HepG2 (cell line): ENCODE measurements at regions not wholly inside any gene's neighbourhood (a gene's known extent, or its start where the extent isn't known, plus 50 kb on each side); places are given as distances from the start of the nearest gene placed in this dataset.

Experiments used
- ATAC-seq: fragments of 200-7000 bp; cut with Tn5 transposase; 3 replicates; pipeline ENCODE4 v1.9.1; 2020; ENCODE audit warnings: mild to moderate bottlenecking, moderate library complexity
- BruUV-seq: library from RNA; stranded (reverse); fragments of 400-500 nt; replicated peaks from 2 replicates; lab custom pipeline; 2021; lab: Mats Ljungman, UMichigan
- CTCF ChIA-PET: fragments of 300-600 bp; formaldehyde crosslinking; extraction: SDS; loops from one replicate; lab custom pipeline; 2021; ENCODE audit warnings: low total read pairs, inconsistent platforms, low intra/inter-chr PET ratio; lab: Yijun Ruan, JAX
- POLR2A ChIA-PET: fragments of 350-600 bp; sonication (Branson Sonifier 250); formaldehyde crosslinking; loops from one replicate; lab custom pipeline; 2020; ENCODE audit warnings: antibody characterized with exemption, inconsistent platforms; lab: Yijun Ruan, JAX
- DNase-seq: peaks from one replicate; pipeline ENCODE4 v3.0.0-alpha.2; 2015; ENCODE audit warnings: low spot score
- FAIRE-seq: peaks from 3 replicates; lab custom pipeline; 2011; peaks lifted over from hg19 to GRCh38; lab: Jason Lieb, UNC
- H2AFZ ChIP-seq: one replicate; pipeline ENCODE4 v1.6.1; 2011; ENCODE audit warnings: low read length, inconsistent platforms
- H3K27ac ChIP-seq: fragments of 300-600 bp; 3 replicates; pipeline ENCODE4 v1.8.0; 2011; ENCODE audit warnings: mixed run types, mild to moderate bottlenecking, mixed read lengths, low read length, inconsistent platforms; ENCODE audit not compliant: insufficient read depth; ENCODE audit errors: extremely low read length
- H3K27me3 ChIP-seq, 2 experiments: fragments of 200-600 bp in 1 of 2; 2 replicates in 1 of 2; 3 replicates in 1 of 2; pipeline versions ENCODE4 v1.6.0 to v1.8.0; 2011; ENCODE audit warnings: low read length in 2 of 2, mild to moderate bottlenecking in 2 of 2, moderate library complexity in 2 of 2, inconsistent platforms in 1 of 2; ENCODE audit not compliant: insufficient read depth in 2 of 2, control insufficient read depth in 1 of 2
- H3K36me3 ChIP-seq, 2 experiments: fragments of 200-600 bp in 1 of 2; replicated peaks in 1 of 2; 2 replicates in 1 of 2; 3 replicates in 1 of 2; pipeline versions ENCODE4 v1.5.1 to v1.8.0; 2011; ENCODE audit warnings: low read length in 2 of 2, inconsistent platforms in 1 of 2; ENCODE audit not compliant: insufficient read depth in 2 of 2, control insufficient read depth in 1 of 2
- H3K4me1 ChIP-seq: 2 replicates; pipeline ENCODE4 v1.5.1; 2012; ENCODE audit warnings: low read length, inconsistent platforms; ENCODE audit not compliant: insufficient read depth
- H3K4me2 ChIP-seq: 2 replicates; pipeline ENCODE4 v1.6.0; 2011; ENCODE audit warnings: low read depth, low read length, inconsistent platforms
- H3K4me3 ChIP-seq, 3 experiments: fragments of 200-600 bp in 1 of 3; sonication (generic), shearing (Covaris generic) in 1 of 3; replicated peaks in 1 of 3; 2 replicates each; pipeline ENCODE4 v1.5.1; 2011 to 2016; ENCODE audit warnings: low read length in 3 of 3, inconsistent platforms in 2 of 3, low read depth in 2 of 3, mild to moderate bottlenecking in 2 of 3, control low read depth in 1 of 3, mixed read lengths in 1 of 3; ENCODE audit not compliant: insufficient read depth in 1 of 3
- H3K79me2 ChIP-seq: one replicate; pipeline ENCODE4 v1.6.1; 2011; ENCODE audit warnings: low read length, inconsistent platforms; ENCODE audit not compliant: insufficient read depth
- H3K9ac ChIP-seq: 2 replicates; pipeline ENCODE4 v1.6.0; 2011; ENCODE audit warnings: mild to moderate bottlenecking, low read depth, low read length, inconsistent platforms; ENCODE audit not compliant: insufficient read depth
- H3K9me3 ChIP-seq: 2 replicates; pipeline ENCODE4 v1.5.1; 2012; ENCODE audit warnings: mild to moderate bottlenecking, low read length
- H4K20me1 ChIP-seq: 2 replicates; pipeline ENCODE4 v1.6.0; 2011; ENCODE audit warnings: inconsistent platforms, mild to moderate bottlenecking, low read length, moderate library complexity; ENCODE audit not compliant: insufficient read depth
- KDM2A ChIP-seq: sonication (generic); formaldehyde crosslinking; IDR thresholded peaks from 2 replicates; pipeline ENCODE4 v1.4.0; 2020; ENCODE audit warnings: low read depth, missing genetic modification reagents, borderline replicate concordance
- SSRP1 ChIP-seq: IDR thresholded peaks from 2 replicates; pipeline ENCODE4 v1.6.1; 2016; ENCODE audit warnings: control low read depth
- ZIK1 ChIP-seq: sonication (generic); formaldehyde crosslinking; IDR thresholded peaks from 2 replicates; pipeline ENCODE4 v1.5.0; 2020; ENCODE audit warnings: mild to moderate bottlenecking, low read depth, missing genetic modification reagents, borderline replicate concordance
- ZNF17 ChIP-seq: sonication (generic); formaldehyde crosslinking; IDR thresholded peaks from 2 replicates; pipeline ENCODE4 v1.5.0; 2020; ENCODE audit warnings: mild to moderate bottlenecking, missing genetic modification reagents
- WGBS: methylation state at CpG from one replicate; pipeline ENCODE4 v1.1.6; 2017; ENCODE audit warnings: low lambda C conversion rate; 5-methylcytosine and 5-hydroxymethylcytosine counted together
- in situ Hi-C: cut with HindIII; loops from 2 replicates; pipeline ENCODE4 v1.10.0; 2017; ENCODE audit warnings: low pct_unique_long_range_greater_than_20kb; ENCODE audit not compliant: extremely low pct_ligation_motif_present
- intact Hi-C: fragments of 100-400 bp; cut with micrococcal nuclease; formaldehyde crosslinking; loops from one replicate; pipeline ENCODE4 v1.10.0; 2022; ENCODE audit not compliant: unreplicated experiment
- TF ChIP-seq, protein P1 (sequence below): sonication (generic); formaldehyde crosslinking; IDR thresholded peaks from 2 replicates; pipeline ENCODE4 v1.8.0; 2022; ENCODE audit warnings: missing genetic modification reagents, mild to moderate bottlenecking, moderate library complexity, borderline replicate concordance
- TF ChIP-seq, protein P2 (sequence below): sonication (generic); formaldehyde crosslinking; IDR thresholded peaks from 2 replicates; pipeline ENCODE4 v1.5.0; 2020; ENCODE audit warnings: mild to moderate bottlenecking, low read depth, missing genetic modification reagents, borderline replicate concordance

DNA sequence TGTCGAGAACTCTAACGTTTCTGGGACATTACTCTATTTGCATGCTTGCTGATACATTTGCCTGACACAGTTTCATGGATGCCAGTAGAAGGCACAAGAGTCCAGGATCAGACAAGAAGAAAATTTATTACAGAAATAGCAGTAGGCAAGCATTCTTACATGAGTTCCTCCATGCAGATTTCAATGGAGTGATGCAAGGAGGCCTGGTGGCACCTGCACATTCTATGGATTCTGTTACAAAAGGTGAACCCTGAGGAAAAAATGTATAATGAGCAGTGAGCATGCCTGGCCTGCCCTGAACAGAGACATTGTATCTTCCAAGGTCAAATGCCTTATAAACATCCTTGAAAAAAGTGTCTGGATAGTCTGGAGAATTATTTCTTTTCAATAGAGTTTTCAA is 142.9 kb downstream of the DSEL start (continued):
- TF ChIP-seq ZNF17 (CRISPR knock-in tag): no peak
- no peak for TF ChIP-seq SSRP1 (CRISPR knock-in tag)

DNA sequence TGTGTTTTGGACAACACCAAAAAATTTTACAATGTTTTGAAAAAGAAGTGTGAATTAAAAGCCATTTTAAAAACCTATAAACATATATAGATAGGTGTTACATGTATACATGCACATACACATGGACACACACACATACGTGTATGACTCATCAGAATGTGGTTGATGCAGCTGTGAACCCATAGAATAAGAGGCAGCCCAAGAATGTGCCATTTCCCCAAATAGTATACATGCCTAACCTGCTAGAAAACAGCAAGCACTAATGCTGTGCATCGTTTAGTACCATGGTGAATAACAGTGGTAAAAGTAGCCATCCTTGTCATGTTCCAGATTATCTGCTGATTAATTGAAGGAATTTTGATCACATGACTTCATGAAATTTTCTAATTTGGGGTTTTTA is 149.0 kb downstream of the DSEL start:
- H2AFZ ChIP-seq: no peak overlapping the region
- no peaks in the 10 kb centered on the region for H3K79me2 ChIP-seq
- DNase-seq (no peak), ATAC-seq (no peak), FAIRE-seq (no peak)
- no peaks in the 10 kb centered on the region for H4K20me1 ChIP-seq
- no peak overlapping the region for H3K27ac ChIP-seq
- ChIA-PET POLR2A (no interaction called here), CTCF (no interaction called here)
- TF ChIP-seq, protein P1, sequence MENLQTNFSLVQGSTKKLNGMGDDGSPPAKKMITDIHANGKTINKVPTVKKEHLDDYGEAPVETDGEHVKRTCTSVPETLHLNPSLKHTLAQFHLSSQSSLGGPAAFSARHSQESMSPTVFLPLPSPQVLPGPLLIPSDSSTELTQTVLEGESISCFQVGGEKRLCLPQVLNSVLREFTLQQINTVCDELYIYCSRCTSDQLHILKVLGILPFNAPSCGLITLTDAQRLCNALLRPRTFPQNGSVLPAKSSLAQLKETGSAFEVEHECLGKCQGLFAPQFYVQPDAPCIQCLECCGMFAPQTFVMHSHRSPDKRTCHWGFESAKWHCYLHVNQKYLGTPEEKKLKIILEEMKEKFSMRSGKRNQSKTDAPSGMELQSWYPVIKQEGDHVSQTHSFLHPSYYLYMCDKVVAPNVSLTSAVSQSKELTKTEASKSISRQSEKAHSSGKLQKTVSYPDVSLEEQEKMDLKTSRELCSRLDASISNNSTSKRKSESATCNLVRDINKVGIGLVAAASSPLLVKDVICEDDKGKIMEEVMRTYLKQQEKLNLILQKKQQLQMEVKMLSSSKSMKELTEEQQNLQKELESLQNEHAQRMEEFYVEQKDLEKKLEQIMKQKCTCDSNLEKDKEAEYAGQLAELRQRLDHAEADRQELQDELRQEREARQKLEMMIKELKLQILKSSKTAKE (CRISPR knock-in tag): no peak
- TF ChIP-seq KDM2A (CRISPR knock-in tag): no peak
- TF ChIP-seq, protein P2, sequence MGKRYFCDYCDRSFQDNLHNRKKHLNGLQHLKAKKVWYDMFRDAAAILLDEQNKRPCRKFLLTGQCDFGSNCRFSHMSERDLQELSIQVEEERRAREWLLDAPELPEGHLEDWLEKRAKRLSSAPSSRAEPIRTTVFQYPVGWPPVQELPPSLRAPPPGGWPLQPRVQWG: no peak
- no peak for TF ChIP-seq ZIK1
- no TSS peak for BruUV-seq
- 3% methylated on average over 2 of the region's 2 CpGs for WGBS
- in situ Hi-C loops (no loop called here), intact Hi-C loops (no loop called here)
- no peak overlapping the region for H3K4me3 ChIP-seq
- no peak overlapping the region for H3K9ac ChIP-seq
- no peak overlapping the region for H3K4me2 ChIP-seq
- no peaks in the 10 kb centered on the region for H3K4me1 ChIP-seq
- H3K36me3 ChIP-seq: no peaks in the 10 kb centered on the region
- no peaks in the 10 kb centered on the region for H3K9me3 ChIP-seq
- H3K27me3 ChIP-seq: no peaks in the 10 kb centered on the region
